ENCODE measurements at regions not wholly inside any gene's neighbourhood (a gene's known extent, or its start where the extent isn't known, plus 50 kb on each side); places are given as distances from the start of the nearest gene placed in this dataset.

DNA sequence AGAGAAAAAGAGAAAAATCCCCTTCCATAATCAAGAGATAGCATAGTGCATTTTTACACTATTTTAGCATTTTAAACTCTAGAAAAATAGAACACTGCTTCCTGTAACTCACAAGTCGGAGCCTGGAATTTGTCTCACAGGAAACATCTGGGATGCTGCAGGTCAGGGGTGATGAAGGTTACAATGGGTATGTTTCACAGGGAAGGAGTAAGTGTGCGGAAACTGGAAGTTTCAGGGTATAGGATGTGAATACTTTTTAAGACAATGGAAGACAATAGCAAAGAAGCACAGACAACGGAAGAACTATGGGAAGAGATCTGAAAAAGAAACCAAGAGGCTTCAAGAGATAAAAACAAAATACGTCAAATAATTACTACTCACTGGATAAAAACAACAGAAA lies 361.0 kb upstream of the MARCKS start:
- no peaks in the 10 kb centered on the region for H3K4me1 Mint-ChIP-seq (ENCODE audit: low read depth)
- no peaks in the 10 kb centered on the region for H3K27me3 Mint-ChIP-seq (ENCODE audit: low read depth)
- H3K9me3 Mint-ChIP-seq, result no peaks in the 10 kb centered on the region

GRCh38 chr6:113500221-113500620 lies 356.9 kb upstream of the MARCKS start:
- no peak for DNase-seq
- no peaks in the 10 kb centered on the region for H3K9me3 Mint-ChIP-seq
- no peaks in the 10 kb centered on the region for H3K4me1 Mint-ChIP-seq (ENCODE audit: low read depth)
- H3K36me3 Mint-ChIP-seq (ENCODE audit: low read depth), result no peaks in the 10 kb centered on the region
- CTCF ChIA-PET, result no interaction called here
- intact Hi-C loops (cut with micrococcal nuclease), result no loop called here
- no peaks in the 10 kb centered on the region for H3K27me3 Mint-ChIP-seq (ENCODE audit: low read depth)
- H3K4me3 Mint-ChIP-seq, result no peak overlapping the region
- H3K27ac Mint-ChIP-seq, result no peak overlapping the region

More for the DNA sequence above, 361.0 kb upstream of the MARCKS start:
- Mint-ChIP-seq H3K27ac (no peak overlapping the region), H3K36me3 (ENCODE audit: low read depth) (no peaks in the 10 kb centered on the region), H3K4me3 (no peak overlapping the region)
- intact Hi-C loops (cut with micrococcal nuclease), result no loop called here
- no peak for DNase-seq
- CTCF ChIA-PET, result no interaction called here

- Mint-ChIP-seq H3K4me1 (ENCODE audit: low read depth) (no peaks in the 10 kb centered on the region), H3K27me3 (ENCODE audit: low read depth) (no peaks in the 10 kb centered on the region)
- CTCF ChIA-PET, result no interaction called here
These were observed 352.0 kb upstream of the MARCKS start for GRCh38 chr6:113505084-113505699.

DNA sequence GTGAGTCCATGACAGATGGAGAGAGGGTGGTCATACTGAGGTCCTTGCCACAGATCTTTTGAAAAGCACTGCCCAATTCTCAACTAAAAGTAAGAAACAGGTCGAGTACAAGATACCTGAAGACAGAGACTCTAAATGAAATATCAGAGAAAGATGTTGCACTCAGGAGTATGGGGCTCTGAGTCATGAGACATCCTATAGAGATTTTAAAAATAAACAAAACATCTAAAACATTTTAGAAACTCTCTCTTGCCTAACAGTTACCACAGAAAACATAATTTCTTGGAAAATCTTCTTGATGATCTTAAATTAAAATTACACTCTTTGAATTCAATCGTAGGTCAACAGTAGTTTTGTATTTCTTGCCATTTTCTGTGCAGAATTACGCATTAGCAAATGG lies 348.9 kb upstream of the MARCKS start:
- H3K27me3 Mint-ChIP-seq (ENCODE audit: low read depth), result no peaks in the 10 kb centered on the region
- no peak overlapping the region for H3K4me3 Mint-ChIP-seq
- DNase-seq, result no peak
- CTCF ChIA-PET, result no interaction called here
- no peaks in the 10 kb centered on the region for H3K9me3 Mint-ChIP-seq
- H3K4me1 Mint-ChIP-seq (ENCODE audit: low read depth), result no peaks in the 10 kb centered on the region
- intact Hi-C loops (cut with micrococcal nuclease), result no loop called here
- H3K27ac Mint-ChIP-seq, result no peak overlapping the region
- H3K36me3 Mint-ChIP-seq (ENCODE audit: low read depth), result no peaks in the 10 kb centered on the region

More at GRCh38 chr6:113505084-113505699, 352.0 kb upstream of the MARCKS start:
- no peaks in the 10 kb centered on the region for H3K36me3 Mint-ChIP-seq (ENCODE audit: low read depth)
- H3K4me3 Mint-ChIP-seq, result no peak overlapping the region
- intact Hi-C loops (cut with micrococcal nuclease), result no loop called here
- H3K27ac Mint-ChIP-seq, result no peak overlapping the region
- no peaks in the 10 kb centered on the region for H3K9me3 Mint-ChIP-seq
- DNase-seq, result no peak

GRCh38 chr6:113511100-113511499 lies 346.0 kb upstream of the MARCKS start:
- H3K27ac Mint-ChIP-seq, result no peak overlapping the region
- CTCF ChIA-PET, result no interaction called here
- H3K4me3 Mint-ChIP-seq, result no peak overlapping the region
- no peaks in the 10 kb centered on the region for H3K4me1 Mint-ChIP-seq (ENCODE audit: low read depth)
- DNase-seq, result no peak
- intact Hi-C loops (cut with micrococcal nuclease), result no loop called here
- H3K36me3 Mint-ChIP-seq (ENCODE audit: low read depth), result no peaks in the 10 kb centered on the region
- no peaks in the 10 kb centered on the region for H3K27me3 Mint-ChIP-seq (ENCODE audit: low read depth)
- H3K9me3 Mint-ChIP-seq, result no peaks in the 10 kb centered on the region

DNA sequence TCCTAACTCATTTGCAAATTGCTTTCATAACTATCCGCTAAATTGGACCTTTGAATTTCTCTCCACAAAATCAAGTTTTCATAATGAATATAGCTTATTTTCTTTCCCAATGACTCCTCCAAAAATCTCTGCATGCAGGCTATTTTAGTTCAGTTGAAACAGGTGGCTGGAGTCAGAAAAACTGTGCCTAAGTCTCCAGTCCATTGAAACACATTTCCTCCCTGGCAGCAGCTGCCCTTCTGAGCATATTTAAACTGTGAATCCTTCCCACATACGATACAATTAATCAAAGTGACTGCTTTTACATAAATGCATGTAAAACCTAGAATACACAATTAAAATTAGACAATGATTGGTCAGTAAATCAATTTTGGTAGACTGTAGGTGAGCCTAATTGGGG lies 344.6 kb upstream of the MARCKS start:
- intact Hi-C loops (cut with micrococcal nuclease), result no loop called here

DNA sequence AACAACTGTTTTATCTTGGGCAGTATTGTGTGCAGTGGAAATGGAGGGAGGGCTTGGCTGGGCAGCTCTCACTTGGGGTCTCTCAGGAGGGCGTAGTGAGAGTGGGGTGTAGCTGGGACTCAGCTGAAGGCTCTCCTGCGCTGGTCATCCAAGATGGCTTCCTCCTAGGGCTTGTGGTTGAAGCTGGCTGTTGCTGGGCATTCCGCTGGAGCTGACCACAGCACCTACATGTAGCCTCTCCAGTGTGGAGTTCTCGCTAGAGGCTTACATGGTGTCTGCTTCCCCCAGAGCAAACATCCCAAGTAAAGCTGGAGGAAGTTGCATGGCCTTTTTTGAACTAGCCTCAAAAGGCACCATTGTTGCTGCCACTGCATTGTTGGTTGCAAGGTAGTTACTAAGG lies 344.1 kb upstream of the MARCKS start:
- Mint-ChIP-seq H3K27me3 (ENCODE audit: low read depth) (no peaks in the 10 kb centered on the region), H3K4me1 (ENCODE audit: low read depth) (no peaks in the 10 kb centered on the region), H3K36me3 (ENCODE audit: low read depth) (no peaks in the 10 kb centered on the region), H3K27ac (no peak overlapping the region), H3K4me3 (no peak overlapping the region), H3K9me3 (no peaks in the 10 kb centered on the region)
- CTCF ChIA-PET, result no interaction called here
- intact Hi-C loops (cut with micrococcal nuclease), result no loop called here
- no peak for DNase-seq

More for the DNA sequence above, 344.6 kb upstream of the MARCKS start:
- H3K36me3 Mint-ChIP-seq (ENCODE audit: low read depth), result no peaks in the 10 kb centered on the region
- H3K4me1 Mint-ChIP-seq (ENCODE audit: low read depth), result no peaks in the 10 kb centered on the region
- H3K27me3 Mint-ChIP-seq (ENCODE audit: low read depth), result no peaks in the 10 kb centered on the region
- no peaks in the 10 kb centered on the region for H3K9me3 Mint-ChIP-seq
- no peak overlapping the region for H3K27ac Mint-ChIP-seq
- CTCF ChIA-PET, result no interaction called here
- H3K4me3 Mint-ChIP-seq, result no peak overlapping the region
- no peak for DNase-seq

GRCh38 chr6:113522376-113522775 lies 334.8 kb upstream of the MARCKS start:
- no peaks in the 10 kb centered on the region for H3K27me3 Mint-ChIP-seq (ENCODE audit: low read depth)
- no peak overlapping the region for H3K27ac Mint-ChIP-seq
- DNase-seq, result no peak
- CTCF ChIA-PET, result no interaction called here
- no peaks in the 10 kb centered on the region for H3K9me3 Mint-ChIP-seq
- intact Hi-C loops (cut with micrococcal nuclease), result no loop called here
- no peaks in the 10 kb centered on the region for H3K36me3 Mint-ChIP-seq (ENCODE audit: low read depth)
- no peak overlapping the region for H3K4me3 Mint-ChIP-seq
- no peaks in the 10 kb centered on the region for H3K4me1 Mint-ChIP-seq (ENCODE audit: low read depth)

GRCh38 chr6:113524826-113525225 lies 332.3 kb upstream of the MARCKS start:
- intact Hi-C loops (cut with micrococcal nuclease), result no loop called here
- H3K36me3 Mint-ChIP-seq (ENCODE audit: low read depth), result no peaks in the 10 kb centered on the region
- H3K27me3 Mint-ChIP-seq (ENCODE audit: low read depth), result no peaks in the 10 kb centered on the region
- no peak for DNase-seq
- H3K4me1 Mint-ChIP-seq (ENCODE audit: low read depth), result no peaks in the 10 kb centered on the region
- no peaks in the 10 kb centered on the region for H3K9me3 Mint-ChIP-seq
- H3K4me3 Mint-ChIP-seq, result no peak overlapping the region
- CTCF ChIA-PET, result no interaction called here
- H3K27ac Mint-ChIP-seq, result no peak overlapping the region

- Mint-ChIP-seq H3K27me3 (ENCODE audit: low read depth) (no peaks in the 10 kb centered on the region), H3K27ac (no peak overlapping the region), H3K9me3 (no peaks in the 10 kb centered on the region), H3K4me3 (no peak overlapping the region), H3K36me3 (ENCODE audit: low read depth) (no peaks in the 10 kb centered on the region), H3K4me1 (ENCODE audit: low read depth) (no peaks in the 10 kb centered on the region)
- intact Hi-C loops (cut with micrococcal nuclease), result no loop called here
- DNase-seq, result no peak
- CTCF ChIA-PET, result no interaction called here
These were observed 330.6 kb upstream of the MARCKS start for GRCh38 chr6:113526553-113526952.

DNA sequence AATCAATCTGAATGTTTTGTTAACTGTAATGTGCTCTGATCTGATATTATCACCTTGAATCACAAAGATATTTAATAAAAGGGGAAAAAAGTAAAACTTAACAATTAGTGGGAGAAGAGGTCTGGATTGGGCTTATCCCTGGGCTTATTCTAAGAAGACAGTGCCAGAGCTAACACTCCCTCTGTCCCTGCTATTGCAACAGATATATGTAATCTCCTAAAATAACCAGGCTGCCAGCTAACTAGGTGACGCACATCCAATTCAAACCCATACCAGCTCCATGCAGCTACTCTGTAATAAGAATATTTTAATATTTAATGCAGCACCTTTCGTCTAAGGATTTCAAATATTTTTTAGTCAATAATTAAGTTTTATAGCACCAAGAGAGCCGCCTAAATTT lies 330.1 kb upstream of the MARCKS start:
- H3K27me3 Mint-ChIP-seq (ENCODE audit: low read depth), result no peaks in the 10 kb centered on the region
- no peak for DNase-seq
- no peak overlapping the region for H3K27ac Mint-ChIP-seq
- no peaks in the 10 kb centered on the region for H3K9me3 Mint-ChIP-seq
- H3K4me3 Mint-ChIP-seq, result no peak overlapping the region
- intact Hi-C loops (cut with micrococcal nuclease), result no loop called here
- CTCF ChIA-PET, result no interaction called here
- H3K36me3 Mint-ChIP-seq (ENCODE audit: low read depth), result no peaks in the 10 kb centered on the region
- no peaks in the 10 kb centered on the region for H3K4me1 Mint-ChIP-seq (ENCODE audit: low read depth)

- no peaks in the 10 kb centered on the region for H3K4me1 Mint-ChIP-seq (ENCODE audit: low read depth)
- H3K4me3 Mint-ChIP-seq, result no peak overlapping the region
- H3K27ac Mint-ChIP-seq, result no peak overlapping the region
- no peaks in the 10 kb centered on the region for H3K9me3 Mint-ChIP-seq
- no peak for DNase-seq
- CTCF ChIA-PET, result no interaction called here
- intact Hi-C loops (cut with micrococcal nuclease), result no loop called here
- no peaks in the 10 kb centered on the region for H3K27me3 Mint-ChIP-seq (ENCODE audit: low read depth)
- no peaks in the 10 kb centered on the region for H3K36me3 Mint-ChIP-seq (ENCODE audit: low read depth)
These were observed 329.0 kb upstream of the MARCKS start for GRCh38 chr6:113528111-113528510.

- no peak overlapping the region for H3K27ac Mint-ChIP-seq
- no peaks in the 10 kb centered on the region for H3K4me1 Mint-ChIP-seq (ENCODE audit: low read depth)
- no peak overlapping the region for H3K4me3 Mint-ChIP-seq
- no peaks in the 10 kb centered on the region for H3K36me3 Mint-ChIP-seq (ENCODE audit: low read depth)
- no peak for DNase-seq
- CTCF ChIA-PET, result no interaction called here
- no peaks in the 10 kb centered on the region for H3K27me3 Mint-ChIP-seq (ENCODE audit: low read depth)
- intact Hi-C loops (cut with micrococcal nuclease), result no loop called here
- H3K9me3 Mint-ChIP-seq, result no peaks in the 10 kb centered on the region
These were observed 327.9 kb upstream of the MARCKS start for GRCh38 chr6:113529196-113529595.

DNA sequence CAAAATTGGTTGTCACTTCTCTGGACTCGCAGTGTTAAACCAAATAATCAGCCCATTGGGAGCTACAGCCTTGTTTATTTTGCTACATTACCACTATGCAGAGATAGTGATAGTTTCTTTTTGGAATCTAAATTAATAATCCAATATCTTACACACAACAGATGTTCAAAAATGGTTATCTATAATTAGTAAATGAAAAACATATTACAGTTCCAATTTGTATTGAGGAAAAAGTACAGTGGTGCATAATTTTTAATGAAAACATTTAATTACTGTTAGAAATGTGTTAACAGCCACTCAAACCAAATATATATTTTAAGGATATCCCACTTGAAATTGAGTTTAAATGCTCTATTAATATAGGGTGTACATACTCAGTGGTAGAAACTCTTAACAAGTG lies 327.3 kb upstream of the MARCKS start:
- no peak overlapping the region for H3K27ac Mint-ChIP-seq
- CTCF ChIA-PET, result no interaction called here
- no peaks in the 10 kb centered on the region for H3K36me3 Mint-ChIP-seq (ENCODE audit: low read depth)
- no peak for DNase-seq
- intact Hi-C loops (cut with micrococcal nuclease), result no loop called here
- no peaks in the 10 kb centered on the region for H3K27me3 Mint-ChIP-seq (ENCODE audit: low read depth)
- no peak overlapping the region for H3K4me3 Mint-ChIP-seq
- H3K4me1 Mint-ChIP-seq (ENCODE audit: low read depth), result no peaks in the 10 kb centered on the region
- no peaks in the 10 kb centered on the region for H3K9me3 Mint-ChIP-seq

Measured in activated naive CD4-positive, alpha-beta T cell treated with anti-CD3 and anti-CD28 coated beads for 36 hours (primary cell).